DMS 273 (cell line): ENCODE measurements at regions not wholly inside any gene's neighbourhood (a gene's known extent, or its start where the extent isn't known, plus 50 kb on each side); places are given as distances from the start of the nearest gene placed in this dataset.
A peak's percentile ranks its signal among the peaks of the same experiment; 100 is the strongest.

Experiments
- DNase-seq: peaks from one replicate; lab custom pipeline; 2025; ENCODE audit not compliant: unreplicated experiment; lab: John Stamatoyannopoulos, UW

GRCh38 chr4:117425636-117426035 lies 340.3 kb upstream of the TRAM1L1 start:
- no peak for DNase-seq

GRCh38 chr4:117428536-117428935 lies 343.2 kb upstream of the TRAM1L1 start:
- DNase-seq: no peak

- no peak for DNase-seq
These were observed 343.7 kb upstream of the TRAM1L1 start for GRCh38 chr4:117429061-117429460.

GRCh38 chr4:117429506-117429905 lies 344.1 kb upstream of the TRAM1L1 start:
- DNase-seq: no peak

- DNase-seq: no peak
These were observed 349.0 kb upstream of the TRAM1L1 start for GRCh38 chr4:117434424-117434823.

- DNase-seq: peak; percentile 5
These were observed 362.5 kb upstream of the TRAM1L1 start for GRCh38 chr4:117447925-117448324.

GRCh38 chr4:117455088-117455487 lies 369.7 kb upstream of the TRAM1L1 start:
- peak; percentile 5 for DNase-seq

GRCh38 chr4:117466388-117466787 lies 381.0 kb upstream of the TRAM1L1 start:
- no peak for DNase-seq

GRCh38 chr4:117467404-117467803 lies 382.0 kb upstream of the TRAM1L1 start:
- DNase-seq: no peak

- DNase-seq: no peak
These were observed 389.6 kb upstream of the TRAM1L1 start for GRCh38 chr4:117474987-117475386.

GRCh38 chr4:117477925-117478324 lies 392.5 kb upstream of the TRAM1L1 start:
- no peak for DNase-seq

- peak; percentile 11 for DNase-seq
These were observed 393.3 kb upstream of the TRAM1L1 start for GRCh38 chr4:117478702-117479101.

- no peak for DNase-seq
These were observed 394.3 kb upstream of the TRAM1L1 start for GRCh38 chr4:117479673-117480072.

GRCh38 chr4:117481742-117482141 lies 396.4 kb upstream of the TRAM1L1 start:
- no peak for DNase-seq

GRCh38 chr4:117488692-117489091 lies 403.3 kb upstream of the TRAM1L1 start:
- no peak for DNase-seq

GRCh38 chr4:117489107-117489506 lies 403.7 kb upstream of the TRAM1L1 start:
- no peak for DNase-seq

- DNase-seq: peak; percentile 77
These were observed 406.1 kb upstream of the TRAM1L1 start for GRCh38 chr4:117491516-117491915.

GRCh38 chr4:117495802-117496201 lies 410.4 kb upstream of the TRAM1L1 start:
- no peak for DNase-seq

- DNase-seq: peak; percentile 84
These were observed 427.0 kb upstream of the TRAM1L1 start for GRCh38 chr4:117512414-117512813.

- peak; percentile 13 for DNase-seq
These were observed 429.2 kb upstream of the TRAM1L1 start for GRCh38 chr4:117514391-117515175.

GRCh38 chr4:117515921-117516320 lies 430.5 kb upstream of the TRAM1L1 start:
- peak; percentile 48 for DNase-seq

- no peak for DNase-seq
These were observed 442.2 kb upstream of the TRAM1L1 start for GRCh38 chr4:117527601-117528000.

- DNase-seq: no peak
These were observed 444.0 kb upstream of the TRAM1L1 start for GRCh38 chr4:117529401-117529800.
